ENCODE measurements at regions not wholly inside any gene's neighbourhood (a gene's known extent, or its start where the extent isn't known, plus 50 kb on each side); places are given as distances from the start of the nearest gene placed in this dataset.

GRCh38 chr2:198788676-198789075 lies 669.1 kb downstream of the SATB2 start:
- DNase-seq = no peak

GRCh38 chr2:198782734-198783133 lies 675.0 kb downstream of the SATB2 start:
- no peak for DNase-seq

GRCh38 chr2:198776616-198777406 lies 680.9 kb downstream of the SATB2 start:
- no peak for DNase-seq

- DNase-seq = no peak
Measured at GRCh38 chr2:198775737-198776136, 682.0 kb downstream of the SATB2 start.

- no peak for DNase-seq
Measured at GRCh38 chr2:198774576-198774975, 683.2 kb downstream of the SATB2 start.

GRCh38 chr2:198767694-198768093 lies 690.0 kb downstream of the SATB2 start:
- no peak for DNase-seq

GRCh38 chr2:198763793-198764192 lies 693.9 kb downstream of the SATB2 start:
- no peak for DNase-seq

- no peak for DNase-seq
Measured at GRCh38 chr2:198762441-198762840, 695.3 kb downstream of the SATB2 start.

GRCh38 chr2:198757069-198757468 lies 700.7 kb downstream of the SATB2 start:
- no peak for DNase-seq

GRCh38 chr2:198756166-198756565 lies 701.6 kb downstream of the SATB2 start:
- no peak for DNase-seq

GRCh38 chr2:198753101-198753500 lies 704.6 kb downstream of the SATB2 start:
- no peak for DNase-seq

- no peak for DNase-seq
Measured at GRCh38 chr2:198749364-198749763, 708.4 kb downstream of the SATB2 start.

- DNase-seq = no peak
Measured at GRCh38 chr2:198731842-198732399, 725.8 kb downstream of the SATB2 start.

GRCh38 chr2:198720266-198720665 lies 737.5 kb downstream of the SATB2 start:
- DNase-seq = no peak

- no peak for DNase-seq
Measured at GRCh38 chr2:198717451-198717850, 740.3 kb downstream of the SATB2 start.

GRCh38 chr2:198715302-198715835 lies 742.4 kb downstream of the SATB2 start:
- no peak for DNase-seq

- DNase-seq = no peak
Measured at GRCh38 chr2:198712485-198712884, 745.3 kb downstream of the SATB2 start.

- no peak for DNase-seq
Measured at GRCh38 chr2:198711484-198711883, 746.3 kb downstream of the SATB2 start.

- DNase-seq = no peak
Measured at GRCh38 chr2:198710562-198710961, 747.2 kb downstream of the SATB2 start.

- no peak for DNase-seq
Measured at GRCh38 chr2:198706476-198707082, 751.2 kb downstream of the SATB2 start.

GRCh38 chr2:198703281-198703680 lies 754.5 kb downstream of the SATB2 start:
- no peak for DNase-seq

- DNase-seq = no peak
Measured at GRCh38 chr2:198702796-198703195, 754.9 kb downstream of the SATB2 start.

GRCh38 chr2:198701481-198701880 lies 756.3 kb downstream of the SATB2 start:
- no peak for DNase-seq

- no peak for DNase-seq
Measured at GRCh38 chr2:198700319-198700718, 757.4 kb downstream of the SATB2 start.
